AG10803 (cell line): ENCODE measurements at regions not wholly inside any gene's neighbourhood (a gene's known extent, or its start where the extent isn't known, plus 50 kb on each side); places are given as distances from the start of the nearest gene placed in this dataset.

Experiments used
- DNase-seq: peaks from one replicate; pipeline ENCODE4 v3.0.0; 2010; ENCODE audit warnings: low read depth
- H3K4me3 ChIP-seq: 2 replicates; pipeline ENCODE4 v1.5.1; 2011; ENCODE audit warnings: mild to moderate bottlenecking, low read length, control low read depth
- CTCF ChIP-seq: conservative IDR thresholded peaks from 2 replicates; pipeline ENCODE4 v1.5.1; 2011; ENCODE audit warnings: mild to moderate bottlenecking, low read length, control low read depth, inconsistent platforms

- no peak for DNase-seq
Observed at GRCh38 chr2:122486705-122487415, 731.4 kb downstream of the TSN start.

GRCh38 chr2:122491011-122491410, 735.6 kb downstream of the TSN start:
- no peak for DNase-seq
- no peak overlapping the region for H3K4me3 ChIP-seq
- TF ChIP-seq CTCF, result no peak

More at GRCh38 chr2:122486705-122487415, 731.4 kb downstream of the TSN start:
- no peak overlapping the region for H3K4me3 ChIP-seq
- no peak for TF ChIP-seq CTCF

- no peak overlapping the region for H3K4me3 ChIP-seq
- TF ChIP-seq CTCF, result no peak
- no peak for DNase-seq
Observed at GRCh38 chr2:122500316-122501105, 745.1 kb downstream of the TSN start.

DNA sequence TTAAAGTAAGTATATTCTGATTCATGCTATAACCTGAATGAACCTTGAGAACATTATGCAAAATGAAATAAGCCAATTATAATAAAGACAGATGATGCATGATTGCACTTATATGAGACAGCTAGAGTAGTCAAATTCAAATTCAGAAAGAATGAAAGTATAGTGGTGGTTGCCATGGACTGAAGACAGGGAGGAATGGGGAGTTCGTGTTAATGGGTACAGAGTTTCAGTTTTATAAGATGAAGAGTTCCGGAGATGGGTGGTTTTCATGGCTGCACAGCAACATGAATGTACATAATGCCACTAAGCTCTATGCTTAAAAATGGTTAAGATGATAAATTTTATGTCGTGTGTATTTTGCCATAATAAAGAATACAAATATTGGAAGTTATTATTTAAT, 751.2 kb downstream of the TSN start:
- H3K4me3 ChIP-seq, result no peak overlapping the region
- no peak for TF ChIP-seq CTCF
- DNase-seq, result no peak

DNA sequence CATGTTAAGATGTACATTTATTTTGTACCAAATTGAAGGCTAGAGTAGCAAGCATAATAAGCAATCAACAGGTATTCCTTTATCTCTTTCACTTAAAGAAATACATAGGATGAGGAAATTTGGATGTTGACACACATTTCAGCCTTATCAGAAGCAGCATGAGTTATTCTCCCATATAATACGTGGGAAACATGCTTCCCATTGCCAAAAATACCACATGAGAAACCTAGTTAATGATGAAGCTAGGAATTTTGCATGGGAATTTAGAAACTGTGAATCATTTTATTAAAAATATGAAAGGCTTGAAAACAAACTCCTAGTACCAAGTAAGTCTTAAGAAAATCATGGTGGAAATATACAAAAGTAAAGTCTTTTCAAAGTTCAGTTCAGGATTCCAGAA, 751.8 kb downstream of the TSN start:
- no peak for DNase-seq
- H3K4me3 ChIP-seq, result no peak overlapping the region
- no peak for TF ChIP-seq CTCF

DNA sequence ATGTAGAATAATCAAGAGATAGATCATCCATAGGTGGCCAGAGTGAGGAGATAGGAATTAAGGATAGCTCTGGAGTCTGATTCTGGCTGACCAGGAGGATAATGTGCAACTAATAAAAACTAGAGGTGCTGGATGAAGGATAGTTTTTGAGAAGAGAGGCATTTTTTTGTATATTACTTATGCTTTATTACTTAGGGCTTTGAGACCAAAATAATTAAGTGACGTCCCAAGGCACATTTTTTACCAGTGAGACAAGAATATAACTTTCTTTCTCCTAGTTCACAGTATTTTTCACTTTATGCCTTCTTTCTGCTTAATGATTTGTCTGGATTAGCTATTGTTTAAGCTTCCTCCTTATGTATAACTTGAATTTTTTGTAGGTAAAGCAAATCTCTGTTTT, 756.6 kb downstream of the TSN start:
- no peak for DNase-seq
- H3K4me3 ChIP-seq, result no peak overlapping the region
- no peak for TF ChIP-seq CTCF

DNA sequence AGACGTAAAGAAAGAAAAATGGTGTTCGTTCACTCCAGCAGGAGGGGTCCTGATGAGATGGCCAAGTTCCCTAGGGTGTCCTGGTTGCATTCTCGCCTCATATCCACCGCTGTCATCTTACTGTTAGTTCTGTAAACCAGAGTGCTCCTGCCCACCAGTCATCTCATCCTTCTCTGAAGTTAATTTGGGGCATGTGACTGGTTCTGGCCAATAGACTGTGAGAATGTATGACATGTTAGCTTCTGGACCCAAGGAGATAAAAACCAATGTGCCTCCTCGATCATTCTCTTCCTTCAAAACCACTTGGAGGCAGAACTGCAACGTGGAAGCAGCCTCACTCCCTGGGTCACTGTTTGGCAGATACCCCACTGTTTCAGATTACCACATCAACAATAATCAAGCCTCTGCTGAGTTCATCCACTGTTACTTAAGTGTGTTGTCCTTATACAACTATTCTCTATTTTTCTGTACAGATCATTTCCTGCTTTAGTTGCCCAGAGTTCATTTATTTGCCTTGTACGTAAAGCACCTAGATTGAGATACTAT, 759.1 kb downstream of the TSN start:
- no peak overlapping the region for H3K4me3 ChIP-seq
- peak; percentile 25 for DNase-seq
- TF ChIP-seq CTCF, result no peak
